ENCODE measurements at regions not wholly inside any gene's neighbourhood (a gene's known extent, or its start where the extent isn't known, plus 50 kb on each side); places are given as distances from the start of the nearest gene placed in this dataset.

GRCh38 chr12:47373554-47374150 is 293.9 kb upstream of the AMIGO2 start:
- TF ChIP-seq POLR2AphosphoS5 (IDR thresholded peaks at IDR 0.05; ENCODE audit: insufficient read depth in 1 of 2, low read depth in 1 of 2) (no peak), POLR2A (IDR thresholded peaks at IDR 0.05) (no peak)

All from vagina (tissue), 2 donors.